ENCODE measurements at regions not wholly inside any gene's neighbourhood (a gene's known extent, or its start where the extent isn't known, plus 50 kb on each side); places are given as distances from the start of the nearest gene placed in this dataset.

GRCh38 chr3:104411757-104412156 is 955.0 kb upstream of the ALCAM start:
- TF ChIP-seq CTCF (IDR thresholded peaks at IDR 0.05; ENCODE audit: low read length) (no peak), EZH2phosphoT487 (IDR thresholded peaks at IDR 0.05; ENCODE audit: low read length) (no peak)

Measured in MM.1S (cell line).